ENCODE measurements at regions not wholly inside any gene's neighbourhood (a gene's known extent, or its start where the extent isn't known, plus 50 kb on each side); places are given as distances from the start of the nearest gene placed in this dataset.

GRCh38 chr22:22386602-22387385, 121.7 kb downstream of the ZNF280B start:
- no peak for DNase-seq (ENCODE audit: low read depth, low spot score)
- H3K4me3 ChIP-seq (ENCODE audit: low read length): no peak overlapping the region

GRCh38 chr22:22387386-22387736, 121.2 kb downstream of the ZNF280B start:
- H3K4me3 ChIP-seq (ENCODE audit: low read length): no peak overlapping the region
- DNase-seq (ENCODE audit: low read depth, low spot score): no peak

GRCh38 chr22:22388090-22388489, 120.5 kb downstream of the ZNF280B start:
- no peak for DNase-seq (ENCODE audit: low read depth, low spot score)
- no peak overlapping the region for H3K4me3 ChIP-seq (ENCODE audit: low read length)

GRCh38 chr22:22388494-22388893, 120.0 kb downstream of the ZNF280B start:
- H3K4me3 ChIP-seq (ENCODE audit: low read length): no peak overlapping the region
- no peak for DNase-seq (ENCODE audit: low read depth, low spot score)

GRCh38 chr22:22389467-22389866, 119.1 kb downstream of the ZNF280B start:
- no peak for DNase-seq (ENCODE audit: low read depth, low spot score)

GRCh38 chr22:22390989-22391388, 117.6 kb downstream of the ZNF280B start:
- DNase-seq (ENCODE audit: low read depth, low spot score): no peak
- H3K4me3 ChIP-seq (ENCODE audit: low read length): no peak overlapping the region

More at GRCh38 chr22:22389467-22389866, 119.1 kb downstream of the ZNF280B start:
- H3K4me3 ChIP-seq (ENCODE audit: low read length): no peak overlapping the region

- no peak overlapping the region for H3K4me3 ChIP-seq (ENCODE audit: low read length)
- no peak for DNase-seq (ENCODE audit: low read depth, low spot score)
Measured at GRCh38 chr22:22391543-22391942, 117.0 kb downstream of the ZNF280B start.

- no peak for DNase-seq (ENCODE audit: low read depth, low spot score)
Measured at GRCh38 chr22:22392131-22392530, 116.4 kb downstream of the ZNF280B start.

GRCh38 chr22:22394591-22394990, 114.0 kb downstream of the ZNF280B start:
- H3K4me3 ChIP-seq (ENCODE audit: low read length): no peak overlapping the region
- DNase-seq (ENCODE audit: low read depth, low spot score): no peak

More at GRCh38 chr22:22392131-22392530, 116.4 kb downstream of the ZNF280B start:
- H3K4me3 ChIP-seq (ENCODE audit: low read length): no peak overlapping the region

- H3K4me3 ChIP-seq (ENCODE audit: low read length): no peak overlapping the region
- no peak for DNase-seq (ENCODE audit: low read depth, low spot score)
Measured at GRCh38 chr22:22395245-22395644, 113.3 kb downstream of the ZNF280B start.

GRCh38 chr22:22396741-22397291, 111.7 kb downstream of the ZNF280B start:
- no peak overlapping the region for H3K4me3 ChIP-seq (ENCODE audit: low read length)
- no peak for DNase-seq (ENCODE audit: low read depth, low spot score)

- no peak for DNase-seq (ENCODE audit: low read depth, low spot score)
- H3K4me3 ChIP-seq (ENCODE audit: low read length): no peak overlapping the region
Measured at GRCh38 chr22:22397292-22397870, 111.2 kb downstream of the ZNF280B start.

- no peak overlapping the region for H3K4me3 ChIP-seq (ENCODE audit: low read length)
Measured at GRCh38 chr22:22397875-22398524, 110.5 kb downstream of the ZNF280B start.

GRCh38 chr22:22398530-22399327, 109.8 kb downstream of the ZNF280B start:
- H3K4me3 ChIP-seq (ENCODE audit: low read length): no peak overlapping the region
- DNase-seq (ENCODE audit: low read depth, low spot score): no peak

More at GRCh38 chr22:22397875-22398524, 110.5 kb downstream of the ZNF280B start:
- no peak for DNase-seq (ENCODE audit: low read depth, low spot score)

GRCh38 chr22:22400099-22400498, 108.4 kb downstream of the ZNF280B start:
- DNase-seq (ENCODE audit: low read depth, low spot score): no peak
- H3K4me3 ChIP-seq (ENCODE audit: low read length): no peak overlapping the region

GRCh38 chr22:22400964-22401363, 107.6 kb downstream of the ZNF280B start:
- H3K4me3 ChIP-seq (ENCODE audit: low read length): no peak overlapping the region
- DNase-seq (ENCODE audit: low read depth, low spot score): no peak

GRCh38 chr22:22401381-22401780, 107.2 kb downstream of the ZNF280B start:
- H3K4me3 ChIP-seq (ENCODE audit: low read length): no peak overlapping the region
- no peak for DNase-seq (ENCODE audit: low read depth, low spot score)

- DNase-seq (ENCODE audit: low read depth, low spot score): no peak
- H3K4me3 ChIP-seq (ENCODE audit: low read length): no peak overlapping the region
Measured at GRCh38 chr22:22403306-22403705, 105.2 kb downstream of the ZNF280B start.

- H3K4me3 ChIP-seq (ENCODE audit: low read length): no peak overlapping the region
- no peak for DNase-seq (ENCODE audit: low read depth, low spot score)
Measured at GRCh38 chr22:22403771-22404170, 104.8 kb downstream of the ZNF280B start.

Data from Jurkat, Clone E6-1 (cell line).